Heart left ventricle (tissue), 13 donors: ENCODE measurements at regions not wholly inside any gene's neighbourhood (a gene's known extent, or its start where the extent isn't known, plus 50 kb on each side); places are given as distances from the start of the nearest gene placed in this dataset.

ENCODE experiments used
- CTCF ChIP-seq, 12 donors: fragments of 200-600 bp; sonication (generic) in 4 of 12; IDR thresholded peaks; one replicate each; pipeline versions ENCODE4 v1.5.0 to v1.8.0; 2018 to 2022; ENCODE audit warnings: antibody characterized with exemption in 12 of 12, mild to moderate bottlenecking in 5 of 12
- POLR2A ChIP-seq, 2 donors: fragments of 450-650 bp; IDR thresholded peaks; one replicate each; pipeline ENCODE4 v1.6.1; 2017; ENCODE audit warnings: antibody characterized with exemption in 2 of 2, mild to moderate bottlenecking in 2 of 2, moderate library complexity in 2 of 2
- donor health status: ischemic (EF 13 %, LVEDD 7.1; RV severe dilation, severe dysfunction).
- donor health status: DM: no; HTN: yes; CAD: no.
- donor health status: DM: no; HTN: no; CAD: no.
- donor health status: ischemic (EF 25% LVEDD 6.9; RV normal size, moderate dysfunction).
- donor health status: ischemic (EF 25% LVEDD 5.7; RV mildly dilated, moderate dysfunction).
- donor health status: ischemic (EF 35%, LVEDD 5.7; RV mildly dilated, moderate dysfunction).
- donor health status: nonischemic (EF 11% LVEDD 7.7; RV severe dilation, severe dysfunction).
- donor health status: DM: yes; HTN: yes; CAD: no.
- donor health status: PGD.
- donor health status: ischemic (EF 29% LVEDD 5.4; RV normal size, mild dysfunction).
- donor health status: nonischemic (EF 23%, LVEDD 6.1; RV moderate dilation, normal function).

GRCh38 chr2:75311993-75312392 is 112.7 kb upstream of the TACR1 start:
- TF ChIP-seq CTCF (IDR thresholded peaks at IDR 0.05), result no peak
- no peak for TF ChIP-seq POLR2A (IDR thresholded peaks at IDR 0.05)
